ENCODE measurements at regions not wholly inside any gene's neighbourhood (a gene's known extent, or its start where the extent isn't known, plus 50 kb on each side); places are given as distances from the start of the nearest gene placed in this dataset.

- H3K4me3 ChIP-seq (ENCODE audit: low read length) = no peak overlapping the region
- DNase-seq = no peak
Observed at GRCh38 chr10:29124864-29125263, 164.0 kb upstream of the LYZL1 start.

GRCh38 chr10:29127037-29127700, 161.7 kb upstream of the LYZL1 start:
- H3K4me1 ChIP-seq (ENCODE audit: low read length) = no peaks in the 10 kb centered on the region
- no peak overlapping the region for H2AFZ ChIP-seq (ENCODE audit: low read length)
- H3F3A ChIP-seq (ENCODE audit: insufficient read depth, low read length) = no peaks in the 10 kb centered on the region
- H3K79me2 ChIP-seq (ENCODE audit: low read length) = no peaks in the 10 kb centered on the region
- H3K4me2 ChIP-seq (ENCODE audit: low read depth, low read length) = no peak overlapping the region
- no peak overlapping the region for H3K9ac ChIP-seq (ENCODE audit: low read length)
- DNase-seq = no peak
- H3K27ac ChIP-seq (ENCODE audit: low read length) = no peak overlapping the region
- no peaks in the 10 kb centered on the region for H3K9me2 ChIP-seq (replicated peaks; ENCODE audit: insufficient read depth, low read length)
- TF ChIP-seq EZH2phosphoT487 (IDR thresholded peaks at IDR 0.05; ENCODE audit: low read length) (no peak), EZH2 (optimal IDR thresholded peaks at IDR 0.05; ENCODE audit: low read depth, low read length) (no peak)
- TF ChIP-seq, protein P1, sequence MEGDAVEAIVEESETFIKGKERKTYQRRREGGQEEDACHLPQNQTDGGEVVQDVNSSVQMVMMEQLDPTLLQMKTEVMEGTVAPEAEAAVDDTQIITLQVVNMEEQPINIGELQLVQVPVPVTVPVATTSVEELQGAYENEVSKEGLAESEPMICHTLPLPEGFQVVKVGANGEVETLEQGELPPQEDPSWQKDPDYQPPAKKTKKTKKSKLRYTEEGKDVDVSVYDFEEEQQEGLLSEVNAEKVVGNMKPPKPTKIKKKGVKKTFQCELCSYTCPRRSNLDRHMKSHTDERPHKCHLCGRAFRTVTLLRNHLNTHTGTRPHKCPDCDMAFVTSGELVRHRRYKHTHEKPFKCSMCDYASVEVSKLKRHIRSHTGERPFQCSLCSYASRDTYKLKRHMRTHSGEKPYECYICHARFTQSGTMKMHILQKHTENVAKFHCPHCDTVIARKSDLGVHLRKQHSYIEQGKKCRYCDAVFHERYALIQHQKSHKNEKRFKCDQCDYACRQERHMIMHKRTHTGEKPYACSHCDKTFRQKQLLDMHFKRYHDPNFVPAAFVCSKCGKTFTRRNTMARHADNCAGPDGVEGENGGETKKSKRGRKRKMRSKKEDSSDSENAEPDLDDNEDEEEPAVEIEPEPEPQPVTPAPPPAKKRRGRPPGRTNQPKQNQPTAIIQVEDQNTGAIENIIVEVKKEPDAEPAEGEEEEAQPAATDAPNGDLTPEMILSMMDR (IDR thresholded peaks at IDR 0.05; ENCODE audit: low read length) = no peak
- no peak overlapping the region for H3K4me3 ChIP-seq (ENCODE audit: low read length)
- H3K36me3 ChIP-seq (replicated peaks; ENCODE audit: insufficient read depth, low read length) = no peaks in the 10 kb centered on the region
- H4K20me1 ChIP-seq (ENCODE audit: insufficient read depth, low read length) = no peaks in the 10 kb centered on the region
- no peaks in the 10 kb centered on the region for H3K27me3 ChIP-seq (replicated peaks; ENCODE audit: insufficient read depth, low read length)
- no peaks in the 10 kb centered on the region for H3K9me3 ChIP-seq (replicated peaks; ENCODE audit: insufficient read depth, low read length)

More at GRCh38 chr10:29124864-29125263, 164.0 kb upstream of the LYZL1 start:
- H3K27me3 ChIP-seq (replicated peaks; ENCODE audit: insufficient read depth, low read length) = no peaks in the 10 kb centered on the region
- H3K9me2 ChIP-seq (replicated peaks; ENCODE audit: insufficient read depth, low read length) = no peaks in the 10 kb centered on the region
- H3K4me1 ChIP-seq (ENCODE audit: low read length) = no peaks in the 10 kb centered on the region
- H3K9me3 ChIP-seq (replicated peaks; ENCODE audit: insufficient read depth, low read length) = no peaks in the 10 kb centered on the region
- no peak overlapping the region for H3K9ac ChIP-seq (ENCODE audit: low read length)
- no peaks in the 10 kb centered on the region for H3K36me3 ChIP-seq (replicated peaks; ENCODE audit: insufficient read depth, low read length)
- H4K20me1 ChIP-seq (ENCODE audit: insufficient read depth, low read length) = no peaks in the 10 kb centered on the region
- TF ChIP-seq EZH2phosphoT487 (IDR thresholded peaks at IDR 0.05; ENCODE audit: low read length) (no peak), EZH2 (optimal IDR thresholded peaks at IDR 0.05; ENCODE audit: low read depth, low read length) (no peak)
- TF ChIP-seq, protein P1 (IDR thresholded peaks at IDR 0.05; ENCODE audit: low read length) = no peak
- H3F3A ChIP-seq (ENCODE audit: insufficient read depth, low read length) = no peaks in the 10 kb centered on the region
- no peak overlapping the region for H2AFZ ChIP-seq (ENCODE audit: low read length)
- H3K27ac ChIP-seq (ENCODE audit: low read length) = no peak overlapping the region
- no peak overlapping the region for H3K4me2 ChIP-seq (ENCODE audit: low read depth, low read length)
- no peaks in the 10 kb centered on the region for H3K79me2 ChIP-seq (ENCODE audit: low read length)

DNA sequence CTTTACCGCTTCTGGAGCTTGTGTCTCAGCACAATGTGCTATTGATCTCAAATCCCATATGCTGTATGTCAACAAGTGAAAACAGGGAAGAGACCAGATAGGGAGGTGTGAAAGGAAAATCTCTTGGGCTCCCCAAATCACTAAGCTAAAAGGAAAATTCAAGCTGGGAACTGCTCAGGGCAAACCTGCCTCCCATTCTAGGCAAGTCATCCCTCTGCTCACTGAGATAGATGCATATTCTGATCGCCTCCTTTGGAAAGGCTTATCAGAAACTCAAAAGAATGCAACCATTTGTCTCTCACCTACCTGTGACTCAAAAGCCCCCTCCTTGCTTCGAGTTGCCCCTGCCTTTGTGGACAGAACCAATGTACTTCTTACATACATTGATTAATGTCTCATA, 161.1 kb upstream of the LYZL1 start:
- no peaks in the 10 kb centered on the region for H4K20me1 ChIP-seq (ENCODE audit: insufficient read depth, low read length)
- H3K36me3 ChIP-seq (replicated peaks; ENCODE audit: insufficient read depth, low read length) = no peaks in the 10 kb centered on the region
- H3K4me1 ChIP-seq (ENCODE audit: low read length) = no peaks in the 10 kb centered on the region
- no peaks in the 10 kb centered on the region for H3F3A ChIP-seq (ENCODE audit: insufficient read depth, low read length)
- no peak overlapping the region for H2AFZ ChIP-seq (ENCODE audit: low read length)
- H3K27ac ChIP-seq (ENCODE audit: low read length) = no peak overlapping the region
- H3K4me3 ChIP-seq (ENCODE audit: low read length) = no peak overlapping the region
- H3K9me2 ChIP-seq (replicated peaks; ENCODE audit: insufficient read depth, low read length) = no peaks in the 10 kb centered on the region
- TF ChIP-seq, protein P1 (IDR thresholded peaks at IDR 0.05; ENCODE audit: low read length) = no peak
- no peak for TF ChIP-seq EZH2phosphoT487 (IDR thresholded peaks at IDR 0.05; ENCODE audit: low read length)
- no peak for TF ChIP-seq EZH2 (optimal IDR thresholded peaks at IDR 0.05; ENCODE audit: low read depth, low read length)
- H3K4me2 ChIP-seq (ENCODE audit: low read depth, low read length) = no peak overlapping the region
- H3K9me3 ChIP-seq (replicated peaks; ENCODE audit: insufficient read depth, low read length) = no peaks in the 10 kb centered on the region
- DNase-seq = no peak
- no peaks in the 10 kb centered on the region for H3K79me2 ChIP-seq (ENCODE audit: low read length)
- H3K9ac ChIP-seq (ENCODE audit: low read length) = no peak overlapping the region
- no peaks in the 10 kb centered on the region for H3K27me3 ChIP-seq (replicated peaks; ENCODE audit: insufficient read depth, low read length)
